SK-N-SH (cell line): ENCODE measurements at regions not wholly inside any gene's neighbourhood (a gene's known extent, or its start where the extent isn't known, plus 50 kb on each side); places are given as distances from the start of the nearest gene placed in this dataset.

Experiments used
- CTCF ChIA-PET: fragments of 300-600, 350-600 bp; formaldehyde crosslinking; extraction: SDS; loops from one replicate; lab custom pipeline; 2021; lab: Yijun Ruan, JAX
- POLR2A ChIA-PET: fragments of 350-600 bp; sonication (Branson Sonifier 250); formaldehyde crosslinking; extraction: SDS; loops from one replicate; lab custom pipeline; 2020; ENCODE audit warnings: antibody characterized with exemption, inconsistent platforms; lab: Yijun Ruan, JAX
- DNase-seq: peaks from one replicate; pipeline ENCODE4 v3.0.0; 2012
- H2AFZ ChIP-seq: fragments of 200-600 bp; sonication (generic); 2 replicates; pipeline ENCODE4 v1.8.1; 2016; ENCODE audit warnings: antibody characterized with exemption, mild to moderate bottlenecking, low read depth
- H3F3A ChIP-seq: fragments of 200-600 bp; sonication (generic); replicated peaks from 2 replicates; pipeline ENCODE3; 2016; ENCODE audit warnings: antibody characterized with exemption, mild to moderate bottlenecking; ENCODE audit not compliant: insufficient read depth
- H3K27ac ChIP-seq, 2 experiments: fragments of 200-500 bp in 1 of 2; fragments of 200-600 bp in 1 of 2; sonication (Bioruptor generic) in 1 of 2; sonication (generic), shearing (Covaris generic) in 1 of 2; 2 replicates each; pipeline versions ENCODE4 v1.5.1 to v1.6.1; 2014 to 2016; ENCODE audit warnings: low read depth in 2 of 2, inconsistent platforms in 1 of 2, low read length in 1 of 2, mild to moderate bottlenecking in 1 of 2, mixed read lengths in 1 of 2
- H3K27me3 ChIP-seq: fragments of 200-600 bp; sonication (generic), shearing (Covaris generic); 2 replicates; pipeline ENCODE4 v1.6.1; 2016; ENCODE audit warnings: mixed run types; ENCODE audit not compliant: insufficient read depth
- H3K36me3 ChIP-seq, 2 experiments: fragments of 200-500 bp in 1 of 2; fragments of 200-600 bp in 1 of 2; sonication (Bioruptor generic) in 1 of 2; sonication (generic) in 1 of 2; replicated peaks in 1 of 2; 2 replicates each; pipeline versions ENCODE3 to v1.5.1; 2014 to 2016; ENCODE audit warnings: low read length in 1 of 2, mild to moderate bottlenecking in 1 of 2; ENCODE audit not compliant: insufficient read depth in 2 of 2, control insufficient read depth in 1 of 2
- H3K4me1 ChIP-seq, 2 experiments: fragments of 200-500 bp in 1 of 2; fragments of 200-600 bp in 1 of 2; sonication (Bioruptor generic) in 1 of 2; sonication (generic), shearing (Covaris generic) in 1 of 2; 2 replicates each; pipeline versions ENCODE4 v1.5.1 to v1.6.1; 2014 to 2016; ENCODE audit warnings: low read depth in 1 of 2, low read length in 1 of 2, mixed run types in 1 of 2; ENCODE audit not compliant: insufficient read depth in 2 of 2, control insufficient read depth in 1 of 2
- H3K4me2 ChIP-seq: fragments of 200-600 bp; sonication (generic), shearing (Covaris generic); 2 replicates; pipeline ENCODE4 v1.6.1; 2017; ENCODE audit warnings: mixed run types
- H3K4me3 ChIP-seq, 2 experiments: fragments of 200-500 bp in 1 of 2; fragments of 200-600 bp in 1 of 2; sonication (Bioruptor generic) in 1 of 2; sonication (generic), shearing (Covaris generic) in 1 of 2; 2 replicates each; pipeline versions ENCODE4 v1.5.1 to v1.8.1; 2014 to 2016; ENCODE audit warnings: low read depth in 2 of 2, inconsistent platforms in 1 of 2, low read length in 1 of 2, mild to moderate bottlenecking in 1 of 2, mixed read lengths in 1 of 2, moderate library complexity in 1 of 2
- H3K79me2 ChIP-seq: fragments of 200-600 bp; sonication (generic); 2 replicates; pipeline ENCODE4 v1.8.1; 2017; ENCODE audit warnings: mild to moderate bottlenecking; ENCODE audit not compliant: insufficient read depth
- H3K9ac ChIP-seq: fragments of 200-600 bp; sonication (generic); 2 replicates; pipeline ENCODE4 v1.6.1; 2017; ENCODE audit warnings: mixed run types
- H3K9me2 ChIP-seq: fragments of 200-600 bp; sonication (generic); 2 replicates; pipeline ENCODE4 v1.6.1; 2017; ENCODE audit warnings: mixed run types
- H3K9me3 ChIP-seq: fragments of 200-600 bp; sonication (generic); 2 replicates; pipeline ENCODE4 v1.6.1; 2017; ENCODE audit warnings: mixed run types, mild to moderate bottlenecking, moderate library complexity
- H4K20me1 ChIP-seq: fragments of 200-600 bp; sonication (generic); 2 replicates; pipeline ENCODE4 v1.6.1; 2017; ENCODE audit warnings: mild to moderate bottlenecking, mixed run types; ENCODE audit not compliant: insufficient read depth
- ELF1 ChIP-seq: IDR thresholded peaks from 2 replicates; pipeline ENCODE4 v1.4.0; 2012
- EP300 ChIP-seq, 2 experiments: IDR thresholded peaks; 2 replicates each; pipeline versions ENCODE4 v1.4.0 to v1.6.1; 2012; ENCODE audit warnings: borderline replicate concordance in 1 of 2, low read depth in 1 of 2, low read length in 1 of 2
- EZH2phosphoT487 ChIP-seq: fragments of 200-600 bp; sonication (generic); IDR thresholded peaks from 2 replicates; pipeline ENCODE4 v1.6.1; 2017; ENCODE audit warnings: low read depth, mixed run types, mild to moderate bottlenecking, antibody characterized with exemption, moderate library complexity, borderline replicate concordance
- FOSL2 ChIP-seq: IDR thresholded peaks from 2 replicates; pipeline ENCODE4 v1.4.0; 2012; ENCODE audit warnings: low read depth, mild to moderate bottlenecking, moderate library complexity, borderline replicate concordance
- FOXM1 ChIP-seq: IDR thresholded peaks from 2 replicates; pipeline ENCODE4 v1.4.0; 2012; ENCODE audit warnings: low read depth, mild to moderate bottlenecking
- GATA2 ChIP-seq: sonication (generic); formaldehyde crosslinking; IDR thresholded peaks from 2 replicates; pipeline ENCODE4 v1.5.0; 2020; ENCODE audit warnings: mild to moderate bottlenecking, missing genetic modification reagents
- JUND ChIP-seq: IDR thresholded peaks from 2 replicates; pipeline ENCODE4 v1.4.0; 2012
- MEF2A ChIP-seq: IDR thresholded peaks from 2 replicates; pipeline ENCODE4 v1.4.0; 2012; ENCODE audit warnings: low read depth, borderline replicate concordance
- NFIC ChIP-seq: IDR thresholded peaks from 2 replicates; pipeline ENCODE4 v1.4.0; 2012; ENCODE audit warnings: borderline replicate concordance
- RCOR1 ChIP-seq: fragments of 150-350 bp; IDR thresholded peaks from 2 replicates; pipeline ENCODE4 v1.6.1; 2017; ENCODE audit warnings: antibody characterized with exemption, low read length
- SIN3A ChIP-seq: IDR thresholded peaks from 2 replicates; pipeline ENCODE4 v1.6.1; 2012; ENCODE audit warnings: low read depth, mild to moderate bottlenecking, low read length, moderate library complexity, borderline replicate concordance
- SMC3 ChIP-seq: IDR thresholded peaks from 2 replicates; pipeline ENCODE4 v1.6.1; 2012; ENCODE audit warnings: low read depth, low read length, improper control_type of control experiment
- TEAD4 ChIP-seq: IDR thresholded peaks from 2 replicates; pipeline ENCODE4 v1.4.0; 2012; ENCODE audit warnings: mild to moderate bottlenecking, borderline replicate concordance; ENCODE audit not compliant: insufficient read depth
- WGBS: methylation state at CpG from one replicate; pipeline ENCODE4 v1.1.6; 2017; ENCODE audit warnings: low lambda C conversion rate; 5-methylcytosine and 5-hydroxymethylcytosine counted together
- TF ChIP-seq, protein P1 (sequence below): IDR thresholded peaks from 2 replicates; pipeline ENCODE4 v1.6.1; 2012; ENCODE audit warnings: mild to moderate bottlenecking, low read depth, low read length, moderate library complexity
- TF ChIP-seq, protein P2 (sequence below): fragments of 150-350 bp; IDR thresholded peaks from 2 replicates; pipeline ENCODE4 v1.6.1; 2017; ENCODE audit warnings: antibody characterized with exemption, low read length, low read depth, borderline replicate concordance
- TF ChIP-seq, protein P3 (sequence below): fragments of 200-600 bp; sonication (generic); IDR thresholded peaks from 2 replicates; pipeline ENCODE4 v1.6.1; 2017; ENCODE audit warnings: antibody characterized with exemption, mild to moderate bottlenecking, moderate library complexity
- TF ChIP-seq, protein P4 (sequence below): IDR thresholded peaks from 2 replicates; pipeline ENCODE4 v1.4.0; 2012; ENCODE audit warnings: low read depth

DNA sequence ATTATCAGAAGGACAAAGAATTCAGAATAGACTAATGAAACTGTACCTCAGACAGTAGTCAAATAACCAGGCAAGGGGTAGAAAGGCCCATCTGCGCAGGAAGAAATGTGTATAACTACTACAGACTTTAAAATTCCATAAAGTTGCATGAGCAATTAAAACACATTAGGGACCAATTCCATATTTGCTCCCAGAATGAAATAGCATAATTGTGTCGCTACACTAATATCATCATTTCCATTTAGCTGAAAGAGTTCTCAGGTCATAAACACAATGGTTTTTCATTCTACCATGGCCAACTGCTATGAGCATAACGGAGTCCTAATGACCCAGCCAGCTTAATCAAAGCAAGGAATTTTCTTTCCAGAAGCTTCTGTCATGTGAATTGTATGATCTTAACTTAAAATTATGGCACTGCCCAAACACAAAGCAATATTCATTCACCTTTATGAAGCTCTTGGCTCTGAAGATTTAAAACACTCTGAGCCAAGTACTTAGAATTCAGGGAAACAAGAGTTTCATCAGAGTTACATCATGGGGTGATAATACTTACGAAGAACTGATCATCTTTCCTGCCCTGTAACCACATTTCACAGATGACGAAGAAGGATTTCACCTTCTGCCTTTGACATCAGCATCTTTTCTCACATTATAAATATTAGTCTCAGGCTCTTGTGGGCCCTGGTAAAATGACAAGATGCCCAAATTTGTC, 98.1 kb upstream of the DOCK1 start:
- H3K4me3 ChIP-seq: no peak overlapping the region
- ChIA-PET POLR2A (no interaction called here), CTCF (no interaction called here)
- H3K4me2 ChIP-seq: no peak overlapping the region
- H3K79me2 ChIP-seq: no peaks in the 10 kb centered on the region
- no peaks in the 10 kb centered on the region for H3K27me3 ChIP-seq
- WGBS: 29% methylated on average over 5 of the region's 5 CpGs
- H2AFZ ChIP-seq: no peak overlapping the region
- no peaks in the 10 kb centered on the region for H3K9me3 ChIP-seq
- peaks cover 3% of the 10 kb centered on the region; the same call in 1 of the 2 replicates for H3K9me2 ChIP-seq
- DNase-seq: no peak
- no peak for TF ChIP-seq SMC3
- no peak for TF ChIP-seq MEF2A
- no peak for TF ChIP-seq NFIC
- TF ChIP-seq, protein P1, sequence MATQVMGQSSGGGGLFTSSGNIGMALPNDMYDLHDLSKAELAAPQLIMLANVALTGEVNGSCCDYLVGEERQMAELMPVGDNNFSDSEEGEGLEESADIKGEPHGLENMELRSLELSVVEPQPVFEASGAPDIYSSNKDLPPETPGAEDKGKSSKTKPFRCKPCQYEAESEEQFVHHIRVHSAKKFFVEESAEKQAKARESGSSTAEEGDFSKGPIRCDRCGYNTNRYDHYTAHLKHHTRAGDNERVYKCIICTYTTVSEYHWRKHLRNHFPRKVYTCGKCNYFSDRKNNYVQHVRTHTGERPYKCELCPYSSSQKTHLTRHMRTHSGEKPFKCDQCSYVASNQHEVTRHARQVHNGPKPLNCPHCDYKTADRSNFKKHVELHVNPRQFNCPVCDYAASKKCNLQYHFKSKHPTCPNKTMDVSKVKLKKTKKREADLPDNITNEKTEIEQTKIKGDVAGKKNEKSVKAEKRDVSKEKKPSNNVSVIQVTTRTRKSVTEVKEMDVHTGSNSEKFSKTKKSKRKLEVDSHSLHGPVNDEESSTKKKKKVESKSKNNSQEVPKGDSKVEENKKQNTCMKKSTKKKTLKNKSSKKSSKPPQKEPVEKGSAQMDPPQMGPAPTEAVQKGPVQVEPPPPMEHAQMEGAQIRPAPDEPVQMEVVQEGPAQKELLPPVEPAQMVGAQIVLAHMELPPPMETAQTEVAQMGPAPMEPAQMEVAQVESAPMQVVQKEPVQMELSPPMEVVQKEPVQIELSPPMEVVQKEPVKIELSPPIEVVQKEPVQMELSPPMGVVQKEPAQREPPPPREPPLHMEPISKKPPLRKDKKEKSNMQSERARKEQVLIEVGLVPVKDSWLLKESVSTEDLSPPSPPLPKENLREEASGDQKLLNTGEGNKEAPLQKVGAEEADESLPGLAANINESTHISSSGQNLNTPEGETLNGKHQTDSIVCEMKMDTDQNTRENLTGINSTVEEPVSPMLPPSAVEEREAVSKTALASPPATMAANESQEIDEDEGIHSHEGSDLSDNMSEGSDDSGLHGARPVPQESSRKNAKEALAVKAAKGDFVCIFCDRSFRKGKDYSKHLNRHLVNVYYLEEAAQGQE: no peak
- TF ChIP-seq JUND: no peak
- TF ChIP-seq RCOR1: no peak
- no peak for TF ChIP-seq EP300 (IDR thresholded peaks at IDR 0.05; ENCODE audit: borderline replicate concordance in 1 of 2, low read depth in 1 of 2, low read length in 1 of 2)
- TF ChIP-seq, protein P2, sequence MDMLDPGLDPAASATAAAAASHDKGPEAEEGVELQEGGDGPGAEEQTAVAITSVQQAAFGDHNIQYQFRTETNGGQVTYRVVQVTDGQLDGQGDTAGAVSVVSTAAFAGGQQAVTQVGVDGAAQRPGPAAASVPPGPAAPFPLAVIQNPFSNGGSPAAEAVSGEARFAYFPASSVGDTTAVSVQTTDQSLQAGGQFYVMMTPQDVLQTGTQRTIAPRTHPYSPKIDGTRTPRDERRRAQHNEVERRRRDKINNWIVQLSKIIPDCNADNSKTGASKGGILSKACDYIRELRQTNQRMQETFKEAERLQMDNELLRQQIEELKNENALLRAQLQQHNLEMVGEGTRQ: no peak
- TF ChIP-seq TEAD4: no peak
- TF ChIP-seq FOSL2: no peak
- no peak for TF ChIP-seq ELF1
- TF ChIP-seq SIN3A: no peak
- TF ChIP-seq GATA2 (CRISPR knock-in tag): no peak
- no peak for TF ChIP-seq EZH2phosphoT487
- TF ChIP-seq, protein P3, sequence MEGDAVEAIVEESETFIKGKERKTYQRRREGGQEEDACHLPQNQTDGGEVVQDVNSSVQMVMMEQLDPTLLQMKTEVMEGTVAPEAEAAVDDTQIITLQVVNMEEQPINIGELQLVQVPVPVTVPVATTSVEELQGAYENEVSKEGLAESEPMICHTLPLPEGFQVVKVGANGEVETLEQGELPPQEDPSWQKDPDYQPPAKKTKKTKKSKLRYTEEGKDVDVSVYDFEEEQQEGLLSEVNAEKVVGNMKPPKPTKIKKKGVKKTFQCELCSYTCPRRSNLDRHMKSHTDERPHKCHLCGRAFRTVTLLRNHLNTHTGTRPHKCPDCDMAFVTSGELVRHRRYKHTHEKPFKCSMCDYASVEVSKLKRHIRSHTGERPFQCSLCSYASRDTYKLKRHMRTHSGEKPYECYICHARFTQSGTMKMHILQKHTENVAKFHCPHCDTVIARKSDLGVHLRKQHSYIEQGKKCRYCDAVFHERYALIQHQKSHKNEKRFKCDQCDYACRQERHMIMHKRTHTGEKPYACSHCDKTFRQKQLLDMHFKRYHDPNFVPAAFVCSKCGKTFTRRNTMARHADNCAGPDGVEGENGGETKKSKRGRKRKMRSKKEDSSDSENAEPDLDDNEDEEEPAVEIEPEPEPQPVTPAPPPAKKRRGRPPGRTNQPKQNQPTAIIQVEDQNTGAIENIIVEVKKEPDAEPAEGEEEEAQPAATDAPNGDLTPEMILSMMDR: no peak
- no peak for TF ChIP-seq FOXM1
- TF ChIP-seq, protein P4, sequence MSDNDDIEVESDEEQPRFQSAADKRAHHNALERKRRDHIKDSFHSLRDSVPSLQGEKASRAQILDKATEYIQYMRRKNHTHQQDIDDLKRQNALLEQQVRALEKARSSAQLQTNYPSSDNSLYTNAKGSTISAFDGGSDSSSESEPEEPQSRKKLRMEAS: no peak
- TF ChIP-seq, all 33 proteins: peak for 0
- Histone ChIP-seq H3F3A (no peaks in the 10 kb centered on the region), H4K20me1 (no peaks in the 10 kb centered on the region), H3K36me3 (no peaks in the 10 kb centered on the region), H3K27ac (no peak overlapping the region), H3K4me1 (no peaks in the 10 kb centered on the region), H3K9ac (no peak overlapping the region)
